HCT116 (cell line): ENCODE measurements at regions not wholly inside any gene's neighbourhood (a gene's known extent, or its start where the extent isn't known, plus 50 kb on each side); places are given as distances from the start of the nearest gene placed in this dataset.

ENCODE experiments used
- ATAC-seq: fragments of 200-7000 bp; cut with Tn5 transposase; 2 replicates; pipeline ENCODE4 v1.9.1; 2020; ENCODE audit warnings: mild to moderate bottlenecking, moderate library complexity
- BruUV-seq: library from RNA; stranded (reverse); fragments of 400-500 nt; replicated peaks from 2 replicates; lab custom pipeline; 2021; lab: Mats Ljungman, UMichigan
- CTCF ChIA-PET: fragments of 300-600 bp; sonication (Branson Sonifier 250); formaldehyde crosslinking; loops from one replicate; lab custom pipeline; 2021; ENCODE audit warnings: antibody characterized with exemption; lab: Charles Lee
- POLR2A ChIA-PET: fragments of 300-600, 350-600 bp; sonication (Branson Sonifier 250); formaldehyde crosslinking; loops from one replicate; lab custom pipeline; 2021; ENCODE audit warnings: antibody characterized with exemption; lab: Charles Lee
- RAD21 ChIA-PET, 2 experiments: fragments of 300-600 bp; sonication (Branson Sonifier 250); formaldehyde crosslinking; loops; one replicate each; lab custom pipeline; 2023; ENCODE audit warnings: low total read pairs in 2 of 2; ENCODE audit not compliant: uncharacterized antibody in 2 of 2, unreplicated experiment in 2 of 2, low non-redundant PET in 1 of 2; lab: Charles Lee
- DNase-seq: peaks from one replicate; pipeline ENCODE4 v3.0.0-alpha.2; 2010; ENCODE audit warnings: low read depth, low spot score
- H2AFZ ChIP-seq: fragments of 200-600 bp; shearing (Covaris generic), sonication (generic); 2 replicates; pipeline ENCODE4 v1.6.1; 2017; ENCODE audit warnings: low read depth, mixed run types, mixed read lengths, antibody characterized with exemption, low read length; ENCODE audit not compliant: poor library complexity, severe bottlenecking
- H3K27ac ChIP-seq: 2 replicates; pipeline ENCODE4 v1.5.1; 2012; ENCODE audit warnings: low read depth, low read length
- H3K27me3 ChIP-seq: fragments of 200-600 bp; sonication (generic); 2 replicates; pipeline ENCODE4 v1.6.1; 2016; ENCODE audit warnings: mixed run types, low read length, mixed read lengths; ENCODE audit not compliant: insufficient read depth
- H3K36me3 ChIP-seq, 2 experiments: fragments of 200-500 bp in 1 of 2; fragments of 200-600 bp in 1 of 2; sonication (Bioruptor generic) in 1 of 2; sonication (generic) in 1 of 2; 2 replicates each; pipeline versions ENCODE4 v1.5.1 to v1.6.1; 2014 to 2016; ENCODE audit warnings: low read length in 2 of 2, inconsistent platforms in 1 of 2, mixed read lengths in 1 of 2, mixed run types in 1 of 2; ENCODE audit not compliant: insufficient read depth in 2 of 2, control insufficient read depth in 1 of 2
- H3K4me1 ChIP-seq, 2 experiments: fragments of 200-600 bp in 1 of 2; sonication (generic) in 1 of 2; 2 replicates each; pipeline versions ENCODE4 v1.5.1 to v1.6.1; 2012 to 2017; ENCODE audit warnings: low read length in 2 of 2, inconsistent platforms in 1 of 2, mild to moderate bottlenecking in 1 of 2, mixed read lengths in 1 of 2, mixed run types in 1 of 2, moderate library complexity in 1 of 2; ENCODE audit not compliant: insufficient read depth in 2 of 2, control insufficient read depth in 1 of 2
- H3K4me2 ChIP-seq: fragments of 200-600 bp; sonication (generic); 2 replicates; pipeline ENCODE4 v1.6.1; 2017; ENCODE audit warnings: mixed run types, low read length, mixed read lengths
- H3K4me3 ChIP-seq, 2 experiments: fragments of 200-600 bp in 1 of 2; sonication (generic) in 1 of 2; replicated peaks in 1 of 2; 2 replicates each; pipeline ENCODE4 v1.5.1; 2011 to 2016; ENCODE audit warnings: low read length in 2 of 2, control low read depth in 1 of 2, low read depth in 1 of 2, mild to moderate bottlenecking in 1 of 2, mixed read lengths in 1 of 2, mixed run types in 1 of 2
- H3K79me2 ChIP-seq: fragments of 200-600 bp; sonication (generic); 2 replicates; pipeline ENCODE4 v1.6.1; 2017; ENCODE audit warnings: mild to moderate bottlenecking, mixed run types, low read length, moderate library complexity, mixed read lengths; ENCODE audit not compliant: insufficient read depth
- H3K9ac ChIP-seq: fragments of 200-600 bp; sonication (generic); 2 replicates; pipeline ENCODE4 v1.6.1; 2016; ENCODE audit warnings: low read length, mixed read lengths
- H3K9me2 ChIP-seq: fragments of 200-600 bp; sonication (generic), shearing (Covaris generic); 2 replicates; pipeline ENCODE4 v1.6.1; 2017; ENCODE audit warnings: mixed run types, mild to moderate bottlenecking, moderate library complexity; ENCODE audit not compliant: insufficient read depth
- H3K9me3 ChIP-seq, 2 experiments: fragments of 200-500 bp in 1 of 2; fragments of 200-600 bp in 1 of 2; sonication (Bioruptor generic) in 1 of 2; sonication (generic) in 1 of 2; 2 replicates each; pipeline ENCODE4 v1.6.1; 2014 to 2017; ENCODE audit warnings: low read length in 2 of 2, mixed read lengths in 2 of 2, inconsistent platforms in 1 of 2, low read depth in 1 of 2, mild to moderate bottlenecking in 1 of 2, mixed run types in 1 of 2, moderate library complexity in 1 of 2; ENCODE audit not compliant: control insufficient read depth in 1 of 2, insufficient read depth in 1 of 2
- H4K20me1 ChIP-seq: fragments of 200-600 bp; sonication (generic), shearing (Covaris generic); 2 replicates; pipeline ENCODE4 v1.6.1; 2017; ENCODE audit warnings: mixed run types, mild to moderate bottlenecking, moderate library complexity; ENCODE audit not compliant: insufficient read depth
- EGR1 ChIP-seq: IDR thresholded peaks from 2 replicates; pipeline ENCODE4 v1.6.1; 2012; ENCODE audit warnings: low read depth
- ELF1 ChIP-seq: IDR thresholded peaks from 2 replicates; pipeline ENCODE4 v1.6.1; 2012; ENCODE audit warnings: low read depth, borderline replicate concordance
- EZH2phosphoT487 ChIP-seq: fragments of 200-600 bp; IDR thresholded peaks from 2 replicates; pipeline ENCODE4 v1.6.1; 2018; ENCODE audit warnings: antibody characterized with exemption, borderline replicate concordance
- POLR2AphosphoS5 ChIP-seq: IDR thresholded peaks from 2 replicates; pipeline ENCODE4 v1.6.1; 2011; ENCODE audit warnings: mild to moderate bottlenecking, low read depth, low read length, moderate library complexity
- SIN3A ChIP-seq: IDR thresholded peaks from 2 replicates; pipeline ENCODE4 v1.6.1; 2012; ENCODE audit warnings: low read depth
- TCF7L2 ChIP-seq: IDR thresholded peaks from 2 replicates; pipeline ENCODE4 v1.7.0; 2011; ENCODE audit warnings: borderline replicate concordance, inconsistent platforms; ENCODE audit not compliant: insufficient read depth, insufficient read length; ENCODE audit errors: extremely low read depth
- intact Hi-C: fragments of 100-400 bp; cut with micrococcal nuclease; formaldehyde crosslinking; loops from 2 replicates; pipeline ENCODE4 v1.10.0; 2022

DNA sequence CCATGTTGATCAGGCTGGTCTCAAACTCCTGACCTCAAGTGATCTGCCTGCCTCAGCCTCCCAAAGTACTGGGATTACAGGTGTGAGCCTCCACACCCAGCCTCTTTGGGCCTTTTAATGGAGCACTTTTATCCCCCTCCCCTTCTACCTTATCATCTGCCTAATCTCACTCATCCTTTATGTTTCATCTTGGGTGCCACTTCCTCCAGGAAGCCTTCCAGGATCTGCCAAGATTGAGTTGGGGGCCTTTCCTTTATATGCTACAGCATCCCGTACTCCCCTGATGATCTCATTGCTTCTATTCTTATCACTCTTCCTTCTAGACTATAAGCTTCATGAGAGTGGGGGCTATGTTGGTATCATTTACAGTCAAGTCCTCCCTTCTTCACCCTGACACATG is 192.8 kb upstream of the WSCD1 start:
- RAD21 ChIA-PET = no interaction called here
- no TSS peak for BruUV-seq
- Histone ChIP-seq H3K4me1 (no peaks in the 10 kb centered on the region), H3K27ac (no peak overlapping the region), H2AFZ (no peak overlapping the region), H3K79me2 (no peaks in the 10 kb centered on the region), H3K9me3 (no peaks in the 10 kb centered on the region), H4K20me1 (no peaks in the 10 kb centered on the region), H3K9me2 (no peaks in the 10 kb centered on the region), H3K9ac (no peak overlapping the region), H3K36me3 (no peaks in the 10 kb centered on the region), H3K4me3 (no peak overlapping the region), H3K4me2 (no peak overlapping the region), H3K27me3 (peaks cover 27% of the 10 kb centered on the region)
- POLR2A ChIA-PET = no interaction called here
- intact Hi-C loops = no loop called here
- CTCF ChIA-PET = no interaction called here
- TF ChIP-seq EGR1 (no peak), EZH2phosphoT487 (no peak), TCF7L2 (no peak)
- ATAC-seq (no peak), DNase-seq (no peak)

DNA sequence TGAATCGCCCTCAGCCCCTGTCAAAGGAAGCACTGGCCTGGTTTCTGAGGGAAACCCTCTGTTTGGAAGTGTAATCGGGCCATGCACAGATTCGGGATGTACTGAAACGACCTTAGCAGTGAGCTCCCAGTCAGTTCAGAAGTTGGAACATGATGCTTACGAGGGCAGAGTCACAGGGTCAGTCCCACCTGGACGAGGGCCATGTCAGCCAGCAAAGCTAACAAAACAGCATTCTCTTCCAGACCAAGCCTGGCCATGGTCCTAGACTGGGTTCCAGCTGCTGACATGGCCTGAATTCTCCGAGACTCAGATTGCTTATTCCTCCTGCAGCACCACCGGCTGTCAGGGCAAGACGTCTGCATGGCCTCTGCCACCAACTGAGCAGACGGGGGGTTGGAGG is 192.2 kb upstream of the WSCD1 start:
- intact Hi-C loops = no loop called here
- DNase-seq = no peak
- ChIA-PET CTCF (no interaction called here), RAD21 (no interaction called here), POLR2A (no interaction called here)
- no peaks in the 10 kb centered on the region for H4K20me1 ChIP-seq
- BruUV-seq = no TSS peak
- H3K4me3 ChIP-seq = no peak overlapping the region
- no peak overlapping the region for H3K27ac ChIP-seq
- H2AFZ ChIP-seq = no peak overlapping the region
- no peaks in the 10 kb centered on the region for H3K4me1 ChIP-seq
- no peak for ATAC-seq
- H3K9me2 ChIP-seq = no peaks in the 10 kb centered on the region
- TF ChIP-seq SIN3A (no peak), ELF1 (no peak), POLR2AphosphoS5 (no peak)
- no peaks in the 10 kb centered on the region for H3K36me3 ChIP-seq
- peaks cover 27% of the 10 kb centered on the region for H3K27me3 ChIP-seq
- no peak overlapping the region for H3K9ac ChIP-seq
- H3K4me2 ChIP-seq = no peak overlapping the region
- H3K79me2 ChIP-seq = no peaks in the 10 kb centered on the region
- no peaks in the 10 kb centered on the region for H3K9me3 ChIP-seq
